Coronary artery (tissue), 2 donors: ENCODE measurements at regions not wholly inside any gene's neighbourhood (a gene's known extent, or its start where the extent isn't known, plus 50 kb on each side); places are given as distances from the start of the nearest gene placed in this dataset.
A peak's percentile ranks its signal among the peaks of the same experiment; 100 is the strongest.
"Not testable (repeated sequence)": the region's sequence is repeated elsewhere in the genome, so short reads cannot be mapped to it uniquely, and the experiment has no call there.

Experiments used
- DNase-seq: peaks from one replicate; pipeline ENCODE4 v3.0.0-alpha.2; 2017; ENCODE audit warnings: low spot score
- H3K27ac ChIP-seq, 2 donors: fragments of 200-600 bp; sonication (generic); one replicate each; pipeline ENCODE4 v1.5.1; 2016 to 2019
- H3K4me3 ChIP-seq: fragments of 200-600 bp; sonication (generic); 2 replicates; pipeline ENCODE4 v1.5.1; 2016; ENCODE audit warnings: mild to moderate bottlenecking, moderate library complexity
- CTCF ChIP-seq: fragments of 200-600 bp; sonication (generic); IDR thresholded peaks from one replicate; pipeline ENCODE4 v1.5.1; 2019; ENCODE audit warnings: antibody characterized with exemption

DNA sequence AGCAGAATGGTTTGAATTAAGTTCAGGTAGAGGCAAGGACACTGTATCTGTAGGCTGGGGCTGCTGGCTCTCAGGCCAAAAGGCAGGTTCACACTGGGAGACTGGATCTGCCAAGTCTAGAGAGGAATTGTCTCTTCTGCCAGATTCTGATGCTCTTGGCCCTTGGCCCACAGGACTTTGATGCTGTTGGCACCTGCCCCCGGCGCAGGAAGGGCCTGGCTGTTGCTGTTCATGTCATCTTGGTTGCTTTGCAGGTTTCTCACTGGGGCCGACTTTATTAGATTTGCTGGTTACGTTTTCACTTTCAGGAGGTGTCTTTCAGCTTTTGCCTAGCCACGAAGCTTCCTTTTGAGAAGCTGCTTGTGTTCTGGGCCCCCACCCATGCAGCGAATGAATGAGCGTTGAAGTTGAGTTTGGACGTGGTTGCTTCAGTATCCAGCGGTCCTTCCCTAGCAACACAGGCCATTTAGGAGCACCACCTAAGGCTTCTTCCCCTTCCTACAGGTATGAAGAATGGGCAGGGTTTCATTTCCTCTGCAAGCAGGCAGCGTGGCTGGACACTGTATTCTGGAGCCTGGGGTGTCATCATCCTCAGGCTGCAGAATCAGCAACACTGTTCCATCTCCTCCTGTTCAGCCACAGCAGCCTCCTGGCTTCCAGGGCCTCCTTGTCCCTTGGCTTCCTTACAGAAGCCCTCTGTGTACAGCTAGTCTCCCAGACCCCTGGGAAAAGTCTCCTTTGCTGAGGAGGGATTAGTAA is 65.6 kb upstream of the PRR23C start:
- TF ChIP-seq CTCF, result no peak
- Histone ChIP-seq H3K4me3 (no peak overlapping the region), H3K27ac (no peak overlapping the region)
- peak; percentile 58 for DNase-seq

DNA sequence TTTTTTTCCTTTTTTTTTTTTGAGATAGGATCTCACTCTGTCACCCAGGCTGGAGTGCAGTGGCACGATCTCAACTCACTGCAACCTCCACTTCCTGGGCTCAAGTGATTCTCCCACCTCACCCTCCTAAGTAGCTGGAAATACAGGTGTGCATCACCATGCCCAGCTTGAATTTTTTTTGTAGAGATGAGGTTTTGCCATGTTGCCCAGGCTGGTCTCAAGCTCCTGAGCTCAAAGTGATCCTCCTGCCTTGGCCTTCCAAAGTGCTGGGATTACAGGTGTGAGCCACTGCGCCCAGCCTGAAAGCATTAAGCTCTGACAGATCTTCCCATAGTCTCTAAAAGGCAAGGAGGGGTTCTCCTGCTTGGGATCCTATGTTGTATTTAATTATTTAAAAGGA is 66.2 kb upstream of the PRR23C start:
- not testable (repeated sequence) for DNase-seq, H3K4me3 ChIP-seq, H3K27ac ChIP-seq

GRCh38 chr3:139111392-139112229 is 66.9 kb upstream of the PRR23C start:
- Histone ChIP-seq H3K4me3 (no peak overlapping the region), H3K27ac (no peak overlapping the region)
- TF ChIP-seq CTCF, result peak; percentile 45
- peak; percentile 72 for DNase-seq

DNA sequence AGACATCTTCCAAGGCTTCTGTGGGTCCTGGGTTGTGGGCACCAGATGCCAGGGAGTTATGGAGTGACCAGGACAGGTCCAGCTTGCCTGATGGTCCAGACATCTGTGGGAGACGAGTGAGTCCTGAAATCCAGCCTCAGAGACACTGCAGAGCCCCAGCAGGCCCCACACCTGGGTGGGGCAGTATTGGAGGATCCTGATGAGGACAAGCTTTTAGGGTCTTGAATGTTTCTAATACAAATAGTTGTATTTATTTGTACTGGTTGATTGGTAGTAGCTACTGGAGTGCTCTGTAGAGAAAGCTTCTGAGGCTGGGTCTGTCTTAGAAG is 67.5 kb upstream of the PRR23C start:
- DNase-seq, result peak; percentile 61
- no peak overlapping the region for H3K27ac ChIP-seq
- H3K4me3 ChIP-seq, result no peak overlapping the region
- TF ChIP-seq CTCF, result no peak

GRCh38 chr3:139113231-139113992 is 68.7 kb upstream of the PRR23C start:
- H3K4me3 ChIP-seq, result no peak overlapping the region
- no peak for TF ChIP-seq CTCF
- DNase-seq, result peak; percentile 50
- H3K27ac ChIP-seq, result no peak overlapping the region

DNA sequence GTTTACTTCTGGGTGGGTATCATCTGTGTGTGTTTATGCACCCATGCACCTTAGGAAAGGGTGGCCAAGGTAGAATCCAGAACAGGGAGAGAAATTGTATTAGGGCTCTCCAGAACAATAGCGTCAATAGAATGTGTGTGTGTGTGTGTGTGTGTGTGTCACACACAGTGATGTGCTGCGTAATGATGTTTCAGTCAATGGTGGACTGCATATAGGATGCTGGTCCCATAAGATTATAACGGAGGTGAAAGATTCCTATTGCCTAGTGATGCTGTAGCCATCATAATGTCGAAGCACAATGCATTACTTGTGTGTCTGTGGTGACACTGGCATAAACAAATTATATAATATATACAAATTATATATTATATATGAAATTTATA is 69.3 kb upstream of the PRR23C start:
- no peak for TF ChIP-seq CTCF
- no peak overlapping the region for H3K27ac ChIP-seq
- peak; percentile 12 for DNase-seq
- H3K4me3 ChIP-seq, result no peak overlapping the region

- not testable (repeated sequence) for H3K4me3 ChIP-seq, DNase-seq, H3K27ac ChIP-seq
These were observed 71.9 kb upstream of the PRR23C start for GRCh38 chr3:139116631-139117030.
